IPS DF 4.7 (cell line): ENCODE measurements at regions not wholly inside any gene's neighbourhood (a gene's known extent, or its start where the extent isn't known, plus 50 kb on each side); places are given as distances from the start of the nearest gene placed in this dataset.
"Not testable (repeated sequence)": the region's sequence is repeated elsewhere in the genome, so short reads cannot be mapped to it uniquely, and the experiment has no call there.

Experiments
- DNase-seq: peaks from one replicate; pipeline ENCODE4 v3.0.0-alpha.2; 2013; ENCODE audit warnings: low spot score; ENCODE audit errors: extremely low read depth

GRCh38 chr10:4310172-4310571 is 515.8 kb upstream of the AKR1E2 start:
- DNase-seq: no peak

GRCh38 chr10:4307910-4308309 is 518.1 kb upstream of the AKR1E2 start:
- no peak for DNase-seq

- DNase-seq: no peak
Measured at GRCh38 chr10:4306871-4307270, 519.1 kb upstream of the AKR1E2 start.

- no peak for DNase-seq
Measured at GRCh38 chr10:4303045-4303444, 518.0 kb upstream of the KLF6 start.

GRCh38 chr10:4301291-4302045 is 516.5 kb upstream of the KLF6 start:
- DNase-seq: no peak

GRCh38 chr10:4296161-4296560 is 511.2 kb upstream of the KLF6 start:
- no peak for DNase-seq

- DNase-seq: no peak
Measured at GRCh38 chr10:4294996-4295792, 510.2 kb upstream of the KLF6 start.

GRCh38 chr10:4294271-4294670 is 509.3 kb upstream of the KLF6 start:
- DNase-seq: no peak

GRCh38 chr10:4291990-4292389 is 507.0 kb upstream of the KLF6 start:
- no peak for DNase-seq

- DNase-seq: no peak
Measured at GRCh38 chr10:4285121-4285520, 500.1 kb upstream of the KLF6 start.

GRCh38 chr10:4283846-4284610 is 499.0 kb upstream of the KLF6 start:
- no peak for DNase-seq

GRCh38 chr10:4282496-4282895 is 497.5 kb upstream of the KLF6 start:
- no peak for DNase-seq

GRCh38 chr10:4281190-4281825 is 496.3 kb upstream of the KLF6 start:
- no peak for DNase-seq

GRCh38 chr10:4280461-4281189 is 495.6 kb upstream of the KLF6 start:
- no peak for DNase-seq

- DNase-seq: no peak
Measured at GRCh38 chr10:4279655-4280054, 494.6 kb upstream of the KLF6 start.

GRCh38 chr10:4278186-4278585 is 493.2 kb upstream of the KLF6 start:
- DNase-seq: no peak

GRCh38 chr10:4276151-4276550 is 491.1 kb upstream of the KLF6 start:
- DNase-seq: no peak

GRCh38 chr10:4274671-4275070 is 489.7 kb upstream of the KLF6 start:
- not testable (repeated sequence) for DNase-seq

GRCh38 chr10:4271193-4271592 is 486.2 kb upstream of the KLF6 start:
- no peak for DNase-seq

GRCh38 chr10:4270116-4270515 is 485.1 kb upstream of the KLF6 start:
- DNase-seq: no peak

- DNase-seq: not testable (repeated sequence)
Measured at GRCh38 chr10:4268490-4268889, 483.5 kb upstream of the KLF6 start.
